Astrocyte (in vitro differentiated cells and primary cell): ENCODE measurements at regions not wholly inside any gene's neighbourhood (a gene's known extent, or its start where the extent isn't known, plus 50 kb on each side); places are given as distances from the start of the nearest gene placed in this dataset.

Experiments
- DNase-seq: peaks from one replicate; pipeline ENCODE4 v3.0.0-alpha.2; 2010; ENCODE audit warnings: low read depth
- FAIRE-seq: peaks from 2 replicates; lab custom pipeline; 2011; peaks lifted over from hg19 to GRCh38; lab: Jason Lieb, UNC
- H2AFZ ChIP-seq: 2 replicates; pipeline ENCODE4 v1.6.0; 2012; ENCODE audit warnings: low read depth, low read length, inconsistent platforms
- H3K27ac ChIP-seq: 2 replicates; pipeline ENCODE4 v1.5.1; 2011; ENCODE audit warnings: low read depth, low read length, inconsistent platforms
- H3K27me3 ChIP-seq: 2 replicates; pipeline ENCODE4 v1.6.0; 2011; ENCODE audit warnings: low read length, inconsistent platforms; ENCODE audit not compliant: insufficient read depth
- H3K36me3 ChIP-seq: 2 replicates; pipeline ENCODE4 v1.5.1; 2011; ENCODE audit warnings: low read length, inconsistent platforms; ENCODE audit not compliant: insufficient read depth
- H3K4me1 ChIP-seq: 2 replicates; pipeline ENCODE4 v1.5.1; 2011; ENCODE audit warnings: low read length, inconsistent platforms; ENCODE audit not compliant: insufficient read depth
- H3K4me2 ChIP-seq: 2 replicates; pipeline ENCODE4 v1.6.0; 2012; ENCODE audit warnings: low read length, inconsistent platforms
- H3K4me3 ChIP-seq: 2 replicates; pipeline ENCODE4 v1.5.1; 2011; ENCODE audit warnings: low read depth, mild to moderate bottlenecking, low read length, inconsistent platforms; ENCODE audit not compliant: insufficient read depth
- H3K79me2 ChIP-seq: 2 replicates; pipeline ENCODE4 v1.6.0; 2012; ENCODE audit warnings: mild to moderate bottlenecking, low read length, inconsistent platforms; ENCODE audit not compliant: insufficient read depth
- H3K9ac ChIP-seq: 2 replicates; pipeline ENCODE4 v1.6.0; 2012; ENCODE audit warnings: mild to moderate bottlenecking, low read length, inconsistent platforms
- H3K9me3 ChIP-seq: 2 replicates; pipeline ENCODE4 v1.5.1; 2012; ENCODE audit warnings: low read depth, mild to moderate bottlenecking, low read length, inconsistent platforms; ENCODE audit not compliant: insufficient read depth
- H4K20me1 ChIP-seq: 2 replicates; pipeline ENCODE4 v1.6.0; 2012; ENCODE audit warnings: low read length, inconsistent platforms; ENCODE audit not compliant: insufficient read depth
- H3K27ac Mint-ChIP-seq: one replicate; pipeline ENCODE4 v1.8.0; 2021; ENCODE audit warnings: mild to moderate bottlenecking, mixed read lengths; ENCODE audit not compliant: unreplicated experiment
- H3K27me3 Mint-ChIP-seq: one replicate; pipeline ENCODE4 v1.8.0; 2021; ENCODE audit warnings: low read depth, mixed read lengths; ENCODE audit not compliant: unreplicated experiment
- H3K36me3 Mint-ChIP-seq: one replicate; pipeline ENCODE4 v1.8.0; 2021; ENCODE audit warnings: low read depth, mixed read lengths; ENCODE audit not compliant: unreplicated experiment
- H3K4me1 Mint-ChIP-seq: one replicate; pipeline ENCODE4 v1.8.0; 2021; ENCODE audit warnings: low read depth, mixed read lengths; ENCODE audit not compliant: unreplicated experiment
- H3K4me3 Mint-ChIP-seq: one replicate; pipeline ENCODE4 v1.8.0; 2021; ENCODE audit warnings: mild to moderate bottlenecking, moderate library complexity, mixed read lengths; ENCODE audit not compliant: unreplicated experiment
- H3K9me3 Mint-ChIP-seq: one replicate; pipeline ENCODE4 v1.8.0; 2021; ENCODE audit warnings: mild to moderate bottlenecking, mixed read lengths; ENCODE audit not compliant: unreplicated experiment
- EZH2 ChIP-seq: IDR thresholded peaks from 2 replicates; pipeline ENCODE4 v1.6.1; 2012; ENCODE audit warnings: mild to moderate bottlenecking, low read length, inconsistent platforms; ENCODE audit not compliant: insufficient read depth
- TF ChIP-seq, protein P1 (sequence below): IDR thresholded peaks from 2 replicates; pipeline ENCODE4 v1.5.1; 2011; ENCODE audit warnings: low read depth, mild to moderate bottlenecking, inconsistent platforms, low read length, moderate library complexity; ENCODE audit not compliant: insufficient read depth

DNA sequence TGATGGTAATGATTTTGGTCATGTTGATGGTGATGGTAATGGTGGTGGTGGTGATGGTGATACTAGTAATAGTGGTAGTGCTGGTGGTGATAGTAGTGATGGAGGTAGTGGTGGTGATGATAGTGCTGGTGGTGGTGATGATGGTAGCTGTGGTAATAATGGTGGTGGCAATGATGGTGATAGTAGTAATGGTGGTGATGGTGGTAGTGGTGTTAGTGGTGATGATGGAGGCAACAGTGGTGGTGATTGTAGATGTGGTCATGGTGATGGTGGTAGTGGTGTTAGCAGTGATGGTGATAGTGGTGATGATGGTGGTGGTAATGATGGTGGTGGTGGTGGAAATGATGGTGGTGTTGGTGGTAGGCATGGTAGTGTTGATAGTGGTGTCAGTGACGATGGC is 127.0 kb upstream of the RPL38 start:
- H3K79me2 ChIP-seq, result no peaks in the 10 kb centered on the region
- no peak overlapping the region for H3K4me3 Mint-ChIP-seq
- peaks cover 11% of the 10 kb centered on the region for H3K9me3 ChIP-seq
- H3K27ac Mint-ChIP-seq, result no peak overlapping the region
- no peaks in the 10 kb centered on the region for H3K4me1 ChIP-seq
- DNase-seq (no peak), FAIRE-seq (no peak)
- H3K4me3 ChIP-seq, result no peak overlapping the region
- no peak overlapping the region for H2AFZ ChIP-seq
- H3K27me3 ChIP-seq, result no peaks in the 10 kb centered on the region
- H3K9me3 Mint-ChIP-seq, result peaks cover 15% of the 10 kb centered on the region
- H3K9ac ChIP-seq, result no peak overlapping the region
- TF ChIP-seq, protein P1, sequence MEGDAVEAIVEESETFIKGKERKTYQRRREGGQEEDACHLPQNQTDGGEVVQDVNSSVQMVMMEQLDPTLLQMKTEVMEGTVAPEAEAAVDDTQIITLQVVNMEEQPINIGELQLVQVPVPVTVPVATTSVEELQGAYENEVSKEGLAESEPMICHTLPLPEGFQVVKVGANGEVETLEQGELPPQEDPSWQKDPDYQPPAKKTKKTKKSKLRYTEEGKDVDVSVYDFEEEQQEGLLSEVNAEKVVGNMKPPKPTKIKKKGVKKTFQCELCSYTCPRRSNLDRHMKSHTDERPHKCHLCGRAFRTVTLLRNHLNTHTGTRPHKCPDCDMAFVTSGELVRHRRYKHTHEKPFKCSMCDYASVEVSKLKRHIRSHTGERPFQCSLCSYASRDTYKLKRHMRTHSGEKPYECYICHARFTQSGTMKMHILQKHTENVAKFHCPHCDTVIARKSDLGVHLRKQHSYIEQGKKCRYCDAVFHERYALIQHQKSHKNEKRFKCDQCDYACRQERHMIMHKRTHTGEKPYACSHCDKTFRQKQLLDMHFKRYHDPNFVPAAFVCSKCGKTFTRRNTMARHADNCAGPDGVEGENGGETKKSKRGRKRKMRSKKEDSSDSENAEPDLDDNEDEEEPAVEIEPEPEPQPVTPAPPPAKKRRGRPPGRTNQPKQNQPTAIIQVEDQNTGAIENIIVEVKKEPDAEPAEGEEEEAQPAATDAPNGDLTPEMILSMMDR, result no peak
- no peak for TF ChIP-seq EZH2
- H3K27ac ChIP-seq, result no peak overlapping the region
- no peaks in the 10 kb centered on the region for H4K20me1 ChIP-seq
- H3K36me3 ChIP-seq, result no peaks in the 10 kb centered on the region
- H3K4me1 Mint-ChIP-seq, result no peaks in the 10 kb centered on the region
- no peak overlapping the region for H3K4me2 ChIP-seq
- peaks cover 36% of the 10 kb centered on the region for H3K27me3 Mint-ChIP-seq
- H3K36me3 Mint-ChIP-seq, result no peaks in the 10 kb centered on the region

- no peak overlapping the region for H2AFZ ChIP-seq
- H3K79me2 ChIP-seq, result no peaks in the 10 kb centered on the region
- TF ChIP-seq EZH2, result no peak
- TF ChIP-seq, protein P1, result no peak
- no peak for FAIRE-seq
- H3K4me3 Mint-ChIP-seq, result no peak overlapping the region
- no peaks in the 10 kb centered on the region for H3K36me3 ChIP-seq
- DNase-seq, result no peak
- no peak overlapping the region for H3K4me3 ChIP-seq
- H3K9ac ChIP-seq, result no peak overlapping the region
- peaks cover 43% of the 10 kb centered on the region for H3K27me3 Mint-ChIP-seq
- H3K27ac Mint-ChIP-seq, result no peak overlapping the region
- no peaks in the 10 kb centered on the region for H3K36me3 Mint-ChIP-seq
- H3K9me3 ChIP-seq, result peaks cover 11% of the 10 kb centered on the region
- H3K4me1 ChIP-seq, result no peaks in the 10 kb centered on the region
- no peak overlapping the region for H3K4me2 ChIP-seq
- H4K20me1 ChIP-seq, result no peaks in the 10 kb centered on the region
- no peak overlapping the region for H3K27ac ChIP-seq
- no peaks in the 10 kb centered on the region for H3K27me3 ChIP-seq
- no peaks in the 10 kb centered on the region for H3K4me1 Mint-ChIP-seq
- H3K9me3 Mint-ChIP-seq, result peaks cover 15% of the 10 kb centered on the region
Observed at GRCh38 chr17:74077231-74077630, 126.2 kb upstream of the RPL38 start.

- no peaks in the 10 kb centered on the region for H4K20me1 ChIP-seq
- no peak overlapping the region for H3K27ac Mint-ChIP-seq
- no peaks in the 10 kb centered on the region for H3K79me2 ChIP-seq
- no peak overlapping the region for H3K4me3 ChIP-seq
- no peak overlapping the region for H3K4me3 Mint-ChIP-seq
- no peak overlapping the region for H3K9ac ChIP-seq
- no peak overlapping the region for H3K27ac ChIP-seq
- H3K4me1 Mint-ChIP-seq, result no peaks in the 10 kb centered on the region
- TF ChIP-seq, protein P1, result no peak
- TF ChIP-seq EZH2, result no peak
- H3K27me3 ChIP-seq, result no peaks in the 10 kb centered on the region
- peaks cover 48% of the 10 kb centered on the region for H3K27me3 Mint-ChIP-seq
- peaks cover 12% of the 10 kb centered on the region for H3K9me3 Mint-ChIP-seq
- H2AFZ ChIP-seq, result no peak overlapping the region
- DNase-seq (no peak), FAIRE-seq (no peak)
- no peaks in the 10 kb centered on the region for H3K36me3 ChIP-seq
- peaks cover 11% of the 10 kb centered on the region for H3K9me3 ChIP-seq
- no peaks in the 10 kb centered on the region for H3K36me3 Mint-ChIP-seq
- H3K4me2 ChIP-seq, result no peak overlapping the region
- no peaks in the 10 kb centered on the region for H3K4me1 ChIP-seq
Observed at GRCh38 chr17:74078363-74078941, 125.0 kb upstream of the RPL38 start.
